Activated CD4-positive, alpha-beta T cell treated with anti-CD3 and anti-CD28 coated beads, Interleukin-2, amount 10 ng/mL, durations not matched to agents 7 days and 5 days (primary cell): ENCODE measurements at regions not wholly inside any gene's neighbourhood (a gene's known extent, or its start where the extent isn't known, plus 50 kb on each side); places are given as distances from the start of the nearest gene placed in this dataset.

ENCODE experiments used
- CTCF ChIA-PET: fragments of 350-600 bp; sonication (Branson Sonifier 250); formaldehyde crosslinking; loops from one replicate; lab custom pipeline; 2021; ENCODE audit warnings: antibody characterized with exemption; lab: Charles Lee
- POLR2A ChIA-PET: fragments of 350-600 bp; sonication (Branson Sonifier 250); formaldehyde crosslinking; loops from one replicate; lab custom pipeline; 2021; ENCODE audit warnings: antibody characterized with exemption; lab: Charles Lee
- DNase-seq: peaks from one replicate; pipeline ENCODE4 v3.0.0-alpha.2; 2020
- H3K27ac Mint-ChIP-seq: one replicate; pipeline ENCODE4 v1.8.0; 2021; ENCODE audit warnings: mild to moderate bottlenecking, moderate library complexity, mixed read lengths
- H3K27me3 Mint-ChIP-seq: one replicate; pipeline ENCODE4 v1.8.0; 2021; ENCODE audit warnings: mixed read lengths
- H3K36me3 Mint-ChIP-seq: one replicate; pipeline ENCODE4 v1.8.0; 2021; ENCODE audit warnings: low read depth, mixed read lengths
- H3K4me1 Mint-ChIP-seq: one replicate; pipeline ENCODE4 v1.8.0; 2021; ENCODE audit warnings: mixed read lengths
- H3K4me3 Mint-ChIP-seq: one replicate; pipeline ENCODE4 v1.8.0; 2021; ENCODE audit warnings: mild to moderate bottlenecking, moderate library complexity, mixed read lengths
- H3K9me3 Mint-ChIP-seq: one replicate; pipeline ENCODE4 v1.8.0; 2021; ENCODE audit warnings: mixed read lengths

GRCh38 chr14:97827746-97828145 lies 1030.6 kb downstream of the VRK1 start:
- H3K4me1 Mint-ChIP-seq: peaks cover 5% of the 10 kb centered on the region
- peaks cover 7% of the 10 kb centered on the region for H3K36me3 Mint-ChIP-seq
- H3K4me3 Mint-ChIP-seq: no peak overlapping the region
- no peaks in the 10 kb centered on the region for H3K27me3 Mint-ChIP-seq
- peaks cover 11% of the 10 kb centered on the region for H3K9me3 Mint-ChIP-seq
- no peak for DNase-seq
- POLR2A ChIA-PET: no interaction called here
- CTCF ChIA-PET: no interaction called here
- H3K27ac Mint-ChIP-seq: no peak overlapping the region

GRCh38 chr14:97832776-97833175 lies 1035.6 kb downstream of the VRK1 start:
- no peak overlapping the region for H3K4me3 Mint-ChIP-seq
- H3K27ac Mint-ChIP-seq: no peak overlapping the region
- no peaks in the 10 kb centered on the region for H3K9me3 Mint-ChIP-seq
- H3K36me3 Mint-ChIP-seq: no peaks in the 10 kb centered on the region
- peaks cover 1% of the 10 kb centered on the region for H3K4me1 Mint-ChIP-seq
- no peaks in the 10 kb centered on the region for H3K27me3 Mint-ChIP-seq
- ChIA-PET CTCF (interaction anchor here (1.7 kb wide), 1 partner anchor 11 kb away, joined by 4 read pairs; no protein-coding TSS in a partner anchor), POLR2A (no interaction called here)
- DNase-seq: no peak

- H3K27ac Mint-ChIP-seq: no peak overlapping the region
- DNase-seq: no peak
- H3K27me3 Mint-ChIP-seq: peaks cover 2% of the 10 kb centered on the region
- H3K9me3 Mint-ChIP-seq: no peaks in the 10 kb centered on the region
- POLR2A ChIA-PET: no interaction called here
- H3K4me3 Mint-ChIP-seq: no peak overlapping the region
- H3K4me1 Mint-ChIP-seq: peaks cover 7% of the 10 kb centered on the region
- no peaks in the 10 kb centered on the region for H3K36me3 Mint-ChIP-seq
- CTCF ChIA-PET: no interaction called here
Measured at GRCh38 chr14:97838986-97839385, 1041.8 kb downstream of the VRK1 start.

GRCh38 chr14:97840159-97840558 lies 1043.0 kb downstream of the VRK1 start:
- H3K4me3 Mint-ChIP-seq: no peak overlapping the region
- POLR2A ChIA-PET: no interaction called here
- no peaks in the 10 kb centered on the region for H3K9me3 Mint-ChIP-seq
- H3K4me1 Mint-ChIP-seq: peaks cover 6% of the 10 kb centered on the region
- CTCF ChIA-PET: no interaction called here
- H3K27ac Mint-ChIP-seq: no peak overlapping the region
- no peak for DNase-seq
- peaks cover 2% of the 10 kb centered on the region for H3K27me3 Mint-ChIP-seq
- H3K36me3 Mint-ChIP-seq: no peaks in the 10 kb centered on the region

GRCh38 chr14:97841762-97842161 lies 1044.6 kb downstream of the VRK1 start:
- no peaks in the 10 kb centered on the region for H3K9me3 Mint-ChIP-seq
- no peak overlapping the region for H3K27ac Mint-ChIP-seq
- CTCF ChIA-PET: no interaction called here
- POLR2A ChIA-PET: no interaction called here
- no peaks in the 10 kb centered on the region for H3K36me3 Mint-ChIP-seq
- peaks cover 2% of the 10 kb centered on the region for H3K27me3 Mint-ChIP-seq
- peaks cover 6% of the 10 kb centered on the region for H3K4me1 Mint-ChIP-seq
- H3K4me3 Mint-ChIP-seq: no peak overlapping the region
- no peak for DNase-seq

GRCh38 chr14:97843066-97843465 lies 1045.9 kb downstream of the VRK1 start:
- Mint-ChIP-seq H3K4me3 (no peak overlapping the region), H3K4me1 (peaks cover 6% of the 10 kb centered on the region), H3K27me3 (peaks cover 2% of the 10 kb centered on the region), H3K36me3 (no peaks in the 10 kb centered on the region), H3K27ac (no peak overlapping the region), H3K9me3 (no peaks in the 10 kb centered on the region)
- CTCF ChIA-PET: interaction anchor here (0.6 to 0.9 kb wide), 2 partner anchors 15 to 40 kb away, joined by 3 to 4 read pairs; no protein-coding TSS in a partner anchor
- DNase-seq: no peak
- POLR2A ChIA-PET: no interaction called here

- ChIA-PET POLR2A (no interaction called here), CTCF (no interaction called here)
- Mint-ChIP-seq H3K27ac (no peak overlapping the region), H3K9me3 (no peaks in the 10 kb centered on the region), H3K27me3 (peaks cover 2% of the 10 kb centered on the region), H3K4me1 (peaks cover 6% of the 10 kb centered on the region), H3K4me3 (no peak overlapping the region), H3K36me3 (no peaks in the 10 kb centered on the region)
- no peak for DNase-seq
Measured at GRCh38 chr14:97844042-97844441, 1046.9 kb downstream of the VRK1 start.

- no peak for DNase-seq
- Mint-ChIP-seq H3K36me3 (no peaks in the 10 kb centered on the region), H3K27ac (no peak overlapping the region), H3K27me3 (peaks cover 2% of the 10 kb centered on the region), H3K4me1 (peaks cover 6% of the 10 kb centered on the region), H3K9me3 (no peaks in the 10 kb centered on the region), H3K4me3 (no peak overlapping the region)
- ChIA-PET CTCF (no interaction called here), POLR2A (no interaction called here)
Measured at GRCh38 chr14:97846156-97846555, 1049.0 kb downstream of the VRK1 start.

- POLR2A ChIA-PET: no interaction called here
- H3K4me3 Mint-ChIP-seq: no peak overlapping the region
- H3K27me3 Mint-ChIP-seq: no peaks in the 10 kb centered on the region
- no peaks in the 10 kb centered on the region for H3K36me3 Mint-ChIP-seq
- no peak overlapping the region for H3K27ac Mint-ChIP-seq
- H3K4me1 Mint-ChIP-seq: no peaks in the 10 kb centered on the region
- CTCF ChIA-PET: interaction anchor here (0.5 to 2.5 kb wide), 4 partner anchors 12 to 782 kb away, joined by 3 to 8 read pairs (median 4); no protein-coding TSS in a partner anchor
- DNase-seq: no peak
- no peaks in the 10 kb centered on the region for H3K9me3 Mint-ChIP-seq
Measured at GRCh38 chr14:97848317-97848980, 1051.3 kb downstream of the VRK1 start.

GRCh38 chr14:97850466-97850865 lies 1053.3 kb downstream of the VRK1 start:
- ChIA-PET CTCF (interaction anchor here (1.1 kb wide), 1 partner anchor 24 kb away, joined by 3 read pairs; no protein-coding TSS in a partner anchor), POLR2A (no interaction called here)
- no peaks in the 10 kb centered on the region for H3K27me3 Mint-ChIP-seq
- H3K27ac Mint-ChIP-seq: no peak overlapping the region
- no peaks in the 10 kb centered on the region for H3K9me3 Mint-ChIP-seq
- no peak overlapping the region for H3K4me3 Mint-ChIP-seq
- H3K36me3 Mint-ChIP-seq: no peaks in the 10 kb centered on the region
- no peaks in the 10 kb centered on the region for H3K4me1 Mint-ChIP-seq
- no peak for DNase-seq

GRCh38 chr14:97850886-97851285 lies 1053.7 kb downstream of the VRK1 start:
- H3K4me3 Mint-ChIP-seq: no peak overlapping the region
- no peak overlapping the region for H3K27ac Mint-ChIP-seq
- no peaks in the 10 kb centered on the region for H3K4me1 Mint-ChIP-seq
- H3K36me3 Mint-ChIP-seq: no peaks in the 10 kb centered on the region
- H3K27me3 Mint-ChIP-seq: no peaks in the 10 kb centered on the region
- no peaks in the 10 kb centered on the region for H3K9me3 Mint-ChIP-seq
- DNase-seq: no peak
- ChIA-PET POLR2A (no interaction called here), CTCF (no interaction called here)

GRCh38 chr14:97851428-97851995 lies 1054.3 kb downstream of the VRK1 start:
- ChIA-PET POLR2A (interaction anchor here (0.6 kb wide), 1 partner anchor 125 kb away, joined by 4 read pairs; no protein-coding TSS in a partner anchor), CTCF (interaction anchor here (0.6 kb wide), 1 partner anchor 68 kb away, joined by 6 read pairs; no protein-coding TSS in a partner anchor)
- no peaks in the 10 kb centered on the region for H3K4me1 Mint-ChIP-seq

GRCh38 chr14:97854918-97855317 lies 1057.7 kb downstream of the VRK1 start:
- Mint-ChIP-seq H3K9me3 (no peaks in the 10 kb centered on the region), H3K27ac (no peak overlapping the region), H3K4me3 (no peak overlapping the region), H3K4me1 (no peaks in the 10 kb centered on the region), H3K36me3 (no peaks in the 10 kb centered on the region), H3K27me3 (no peaks in the 10 kb centered on the region)
- POLR2A ChIA-PET: no interaction called here
- DNase-seq: no peak
- CTCF ChIA-PET: interaction anchor here (0.8 kb wide), 1 partner anchor 48 kb away, joined by 3 read pairs; no protein-coding TSS in a partner anchor

More at GRCh38 chr14:97851428-97851995, 1054.3 kb downstream of the VRK1 start:
- no peak overlapping the region for H3K27ac Mint-ChIP-seq
- no peaks in the 10 kb centered on the region for H3K9me3 Mint-ChIP-seq
- H3K4me3 Mint-ChIP-seq: no peak overlapping the region
- no peaks in the 10 kb centered on the region for H3K27me3 Mint-ChIP-seq
- DNase-seq: no peak
- H3K36me3 Mint-ChIP-seq: no peaks in the 10 kb centered on the region
